K562 (cell line): ENCODE measurements at regions not wholly inside any gene's neighbourhood (a gene's known extent, or its start where the extent isn't known, plus 50 kb on each side); places are given as distances from the start of the nearest gene placed in this dataset.

Experiments used
- BCLAF1 ChIP-seq, 2 experiments: fragments of 450-650 bp in 1 of 2; IDR thresholded peaks; 2 replicates each; pipeline ENCODE4 v1.6.1; 2011 to 2017; ENCODE audit warnings: low read depth in 2 of 2, antibody characterized with exemption in 1 of 2, borderline replicate concordance in 1 of 2, low read length in 1 of 2, mild to moderate bottlenecking in 1 of 2, mixed read lengths in 1 of 2; ENCODE audit not compliant: control insufficient read depth in 1 of 2
- CTCF ChIP-seq, 3 experiments: IDR thresholded peaks in 2 of 3; conservative IDR thresholded peaks in 1 of 3; 2 replicates each; pipeline ENCODE4 v1.5.1; 2011 to 2012; ENCODE audit warnings: low read length in 3 of 3, mild to moderate bottlenecking in 3 of 3, control low read depth in 2 of 3, improper control_type of control experiment in 1 of 3, inconsistent platforms in 1 of 3, low read depth in 1 of 3, mixed read lengths in 1 of 3, moderate library complexity in 1 of 3; ENCODE audit not compliant: insufficient read depth in 2 of 3
- JUND ChIP-seq, 2 experiments: IDR thresholded peaks; 2 replicates in 1 of 2; 3 replicates in 1 of 2; pipeline ENCODE4 v1.6.1; 2011; ENCODE audit warnings: borderline replicate concordance in 2 of 2, low read depth in 2 of 2, low read length in 2 of 2, improper control_type of control experiment in 1 of 2, missing biosample characterization in 1 of 2, missing genetic modification characterization in 1 of 2, missing genetic modification reagents in 1 of 2
- MCM5 ChIP-seq: fragments of 450-650 bp; IDR thresholded peaks from 2 replicates; pipeline ENCODE4 v1.6.1; 2016; ENCODE audit warnings: low read depth
- NFIC ChIP-seq: fragments of 450-650 bp; IDR thresholded peaks from 2 replicates; pipeline ENCODE4 v1.6.1; 2017; ENCODE audit warnings: mild to moderate bottlenecking, inconsistent platforms
- PTBP1 ChIP-seq: fragments of 200-400 bp; formaldehyde crosslinking; IDR thresholded peaks from 2 replicates; pipeline ENCODE4 v1.6.1; 2017; ENCODE audit warnings: low read depth, low read length
- SMC3 ChIP-seq: conservative IDR thresholded peaks from 2 replicates; pipeline ENCODE4 v1.6.1; 2011; ENCODE audit warnings: low read depth, low read length, improper control_type of control experiment; ENCODE audit not compliant: insufficient read depth
- TAF1 ChIP-seq: IDR thresholded peaks from 2 replicates; pipeline ENCODE4 v1.6.1; 2011; ENCODE audit warnings: mild to moderate bottlenecking, low read length, moderate library complexity; ENCODE audit not compliant: insufficient read depth, control insufficient read depth, severe bottlenecking; ENCODE audit errors: extremely low read depth
- ZBTB40 ChIP-seq, 2 experiments: fragments of 450-650 bp in 1 of 2; sonication (generic) in 1 of 2; formaldehyde crosslinking in 1 of 2; IDR thresholded peaks; 2 replicates each; pipeline versions ENCODE4 v1.7.1 to v1.9.0; 2016 to 2022; ENCODE audit warnings: inconsistent platforms in 1 of 2, mild to moderate bottlenecking in 1 of 2, missing genetic modification reagents in 1 of 2
- ZKSCAN1 ChIP-seq: fragments of 150-350 bp; IDR thresholded peaks from 2 replicates; pipeline ENCODE4 v1.6.1; 2016; ENCODE audit warnings: low read depth, low read length
- ZNF3 ChIP-seq: fragments of 250-450 bp; sonication (Bioruptor Pico); IDR thresholded peaks from 2 replicates; pipeline ENCODE4 v1.5.0; 2021; ENCODE audit warnings: mild to moderate bottlenecking, moderate library complexity

GRCh38 chr3:178436773-178437172 is 99.5 kb upstream of the KCNMB2 start (continued):
- no peak for TF ChIP-seq ZBTB40 (IDR thresholded peaks at IDR 0.05)
- no peak for TF ChIP-seq ZBTB40 (CRISPR knock-in tag; IDR thresholded peaks at IDR 0.05)
- TF ChIP-seq ZKSCAN1, result no peak
- TF ChIP-seq BCLAF1 (IDR thresholded peaks at IDR 0.05; ENCODE audit: borderline replicate concordance in 1 of 2, control insufficient read depth in 1 of 2, low read depth in 2 of 2, low read length in 1 of 2), result no peak
- TF ChIP-seq NFIC, result no peak
- TF ChIP-seq PTBP1, result no peak
- peak; percentile 41 to 68 (median 45); a peak in 4 of 6 replicates for TF ChIP-seq CTCF (IDR thresholded peaks at IDR 0.05 in 2 of 3, conservative IDR thresholded peaks at IDR 0.05 in 1 of 3; ENCODE audit: insufficient read depth in 2 of 3, low read depth in 1 of 3, low read length in 3 of 3)
- no peak for TF ChIP-seq TAF1
- TF ChIP-seq MCM5, result no peak
- no peak for TF ChIP-seq ZNF3 (CRISPR knock-in tag)
- 0 out of 2 replicates have a peak, but pooled peaks have one; percentile 31 for TF ChIP-seq SMC3
- no peak for TF ChIP-seq JUND (IDR thresholded peaks at IDR 0.05; ENCODE audit: borderline replicate concordance, low read depth, low read length)
- no peak for TF ChIP-seq JUND (tag; IDR thresholded peaks at IDR 0.05; ENCODE audit: borderline replicate concordance, low read depth, low read length)
